ENCODE measurements at regions not wholly inside any gene's neighbourhood (a gene's known extent, or its start where the extent isn't known, plus 50 kb on each side); places are given as distances from the start of the nearest gene placed in this dataset.

DNA sequence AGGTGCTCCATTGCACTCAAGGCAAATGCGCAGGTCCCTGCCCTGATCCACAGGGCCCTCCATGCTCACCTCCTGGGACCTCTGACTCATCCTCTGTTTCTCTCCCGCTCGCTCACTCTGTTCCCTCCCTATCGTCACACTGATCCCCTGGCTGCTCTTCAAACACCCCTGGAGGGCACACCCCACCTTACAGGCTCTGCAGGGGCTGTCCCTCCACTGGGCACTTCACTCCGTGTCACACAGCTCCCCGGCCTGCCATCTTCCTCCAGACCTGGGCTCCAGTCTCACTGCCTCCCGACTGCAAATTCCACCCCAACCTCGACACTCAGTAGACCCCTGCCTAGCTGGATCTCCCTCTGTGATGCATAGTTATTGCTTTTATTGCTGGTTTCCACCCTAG, 91.5 kb upstream of the PRDM11 start:
- H3K27me3 ChIP-seq (ENCODE audit: control insufficient read depth, insufficient read depth, low read length) = peaks cover 4% of the 10 kb centered on the region
- H3K36me3 ChIP-seq (ENCODE audit: control insufficient read depth, insufficient read depth, low read length) = no peaks in the 10 kb centered on the region
- H3K4me3 ChIP-seq (ENCODE audit: low read length) = no peak overlapping the region
- no peaks in the 10 kb centered on the region for H3K9me3 ChIP-seq (ENCODE audit: control insufficient read depth, low read length)
- H3K9ac ChIP-seq (ENCODE audit: low read length) = no peak overlapping the region
- no peaks in the 10 kb centered on the region for H3K4me1 ChIP-seq (ENCODE audit: control insufficient read depth, insufficient read depth, low read length)

- H3K9ac ChIP-seq (ENCODE audit: low read length) = no peak overlapping the region
- H3K4me1 ChIP-seq (ENCODE audit: control insufficient read depth, insufficient read depth, low read length) = no peaks in the 10 kb centered on the region
- no peaks in the 10 kb centered on the region for H3K36me3 ChIP-seq (ENCODE audit: control insufficient read depth, insufficient read depth, low read length)
- H3K27me3 ChIP-seq (ENCODE audit: control insufficient read depth, insufficient read depth, low read length) = peaks cover 4% of the 10 kb centered on the region
- H3K9me3 ChIP-seq (ENCODE audit: control insufficient read depth, low read length) = no peaks in the 10 kb centered on the region
- H3K4me3 ChIP-seq (ENCODE audit: low read length) = no peak overlapping the region
Observed at GRCh38 chr11:45056529-45056928, 89.9 kb upstream of the PRDM11 start.

GRCh38 chr11:45057938-45058646, 88.3 kb upstream of the PRDM11 start:
- no peak overlapping the region for H3K4me3 ChIP-seq (ENCODE audit: low read length)
- no peaks in the 10 kb centered on the region for H3K9me3 ChIP-seq (ENCODE audit: control insufficient read depth, low read length)
- no peaks in the 10 kb centered on the region for H3K4me1 ChIP-seq (ENCODE audit: control insufficient read depth, insufficient read depth, low read length)
- H3K9ac ChIP-seq (ENCODE audit: low read length) = no peak overlapping the region
- no peaks in the 10 kb centered on the region for H3K36me3 ChIP-seq (ENCODE audit: control insufficient read depth, insufficient read depth, low read length)
- peaks cover 4% of the 10 kb centered on the region for H3K27me3 ChIP-seq (ENCODE audit: control insufficient read depth, insufficient read depth, low read length)

DNA sequence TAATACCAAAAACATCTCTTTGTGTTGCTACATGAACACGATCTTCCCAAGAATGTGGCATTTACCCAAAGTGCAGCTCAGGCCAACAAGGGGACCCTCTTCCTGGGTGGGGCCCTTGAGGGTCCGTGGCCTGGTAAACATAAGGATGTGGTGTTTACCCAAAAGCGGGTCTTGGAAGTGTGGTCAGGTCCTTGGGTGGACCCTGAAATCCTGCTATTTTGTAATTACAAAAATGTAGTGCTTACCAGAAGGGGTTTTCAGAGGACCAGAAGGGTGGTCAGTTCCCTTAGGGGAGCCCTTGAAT, 87.8 kb upstream of the PRDM11 start:
- Histone ChIP-seq H3K36me3 (ENCODE audit: control insufficient read depth, insufficient read depth, low read length) (no peaks in the 10 kb centered on the region), H3K9me3 (ENCODE audit: control insufficient read depth, low read length) (no peaks in the 10 kb centered on the region), H3K4me1 (ENCODE audit: control insufficient read depth, insufficient read depth, low read length) (no peaks in the 10 kb centered on the region), H3K9ac (ENCODE audit: low read length) (no peak overlapping the region), H3K4me3 (ENCODE audit: low read length) (no peak overlapping the region), H3K27me3 (ENCODE audit: control insufficient read depth, insufficient read depth, low read length) (peaks cover 4% of the 10 kb centered on the region)

GRCh38 chr11:45060707-45061106, 85.7 kb upstream of the PRDM11 start:
- Histone ChIP-seq H3K36me3 (ENCODE audit: control insufficient read depth, insufficient read depth, low read length) (no peaks in the 10 kb centered on the region), H3K27me3 (ENCODE audit: control insufficient read depth, insufficient read depth, low read length) (no peaks in the 10 kb centered on the region), H3K4me1 (ENCODE audit: control insufficient read depth, insufficient read depth, low read length) (no peaks in the 10 kb centered on the region), H3K9me3 (ENCODE audit: control insufficient read depth, low read length) (no peaks in the 10 kb centered on the region), H3K9ac (ENCODE audit: low read length) (no peak overlapping the region), H3K4me3 (ENCODE audit: low read length) (no peak overlapping the region)

- Histone ChIP-seq H3K9ac (ENCODE audit: low read length) (no peak overlapping the region), H3K4me3 (ENCODE audit: low read length) (no peak overlapping the region), H3K27me3 (ENCODE audit: control insufficient read depth, insufficient read depth, low read length) (no peaks in the 10 kb centered on the region), H3K9me3 (ENCODE audit: control insufficient read depth, low read length) (no peaks in the 10 kb centered on the region), H3K36me3 (ENCODE audit: control insufficient read depth, insufficient read depth, low read length) (no peaks in the 10 kb centered on the region), H3K4me1 (ENCODE audit: control insufficient read depth, insufficient read depth, low read length) (no peaks in the 10 kb centered on the region)
Observed at GRCh38 chr11:45061641-45062040, 84.8 kb upstream of the PRDM11 start.

DNA sequence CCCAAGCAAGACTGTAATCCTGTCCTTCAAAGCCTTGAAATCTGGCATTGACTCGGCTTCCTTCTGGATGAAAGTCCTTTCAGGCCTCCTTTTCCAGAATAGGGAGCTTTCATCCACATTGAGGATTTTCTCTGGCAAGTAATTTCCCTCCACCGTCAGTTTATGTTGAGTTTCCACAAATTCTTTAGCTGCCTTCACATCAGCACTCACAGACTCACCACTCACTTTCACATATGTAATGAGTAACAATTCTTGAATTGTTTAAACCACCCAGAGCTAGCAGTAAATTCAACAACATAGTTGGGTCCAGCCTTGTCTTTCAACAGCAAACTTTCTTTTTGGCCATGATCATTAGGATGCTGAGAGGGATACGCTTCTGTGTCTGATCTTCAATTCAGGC, 84.3 kb upstream of the PRDM11 start:
- H3K36me3 ChIP-seq (ENCODE audit: control insufficient read depth, insufficient read depth, low read length) = no peaks in the 10 kb centered on the region
- H3K27me3 ChIP-seq (ENCODE audit: control insufficient read depth, insufficient read depth, low read length) = no peaks in the 10 kb centered on the region
- H3K4me1 ChIP-seq (ENCODE audit: control insufficient read depth, insufficient read depth, low read length) = no peaks in the 10 kb centered on the region
- no peaks in the 10 kb centered on the region for H3K9me3 ChIP-seq (ENCODE audit: control insufficient read depth, low read length)
- H3K9ac ChIP-seq (ENCODE audit: low read length) = no peak overlapping the region
- H3K4me3 ChIP-seq (ENCODE audit: low read length) = no peak overlapping the region

DNA sequence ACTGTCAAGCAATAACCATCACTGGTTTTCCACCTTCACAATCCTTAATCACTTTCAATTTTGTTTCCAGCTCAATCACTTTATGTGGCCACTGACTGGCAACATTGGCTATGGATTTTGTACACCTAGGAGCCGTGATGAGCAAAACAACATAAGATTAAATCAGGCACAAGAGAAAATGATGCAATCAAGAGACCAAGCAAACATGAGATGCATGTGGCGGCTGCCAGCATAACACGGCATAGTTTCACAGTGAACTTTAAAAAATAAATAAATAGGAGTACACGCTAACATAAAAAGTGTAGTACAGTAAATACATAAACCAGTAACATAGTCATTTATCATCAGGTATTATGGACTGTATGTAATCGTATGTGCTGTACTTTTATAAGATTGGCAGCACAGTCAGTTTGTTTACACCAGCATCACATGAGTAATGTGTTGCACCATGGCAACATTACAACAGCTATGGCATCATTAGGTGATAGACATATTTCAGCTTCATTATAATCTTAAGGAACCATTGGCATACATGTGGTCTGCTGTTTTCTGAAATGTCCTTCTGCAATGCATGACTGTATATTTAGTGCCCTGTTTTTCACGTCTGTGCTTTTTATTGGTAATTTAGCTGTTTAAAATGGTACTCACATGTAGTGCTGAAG, 83.3 kb upstream of the PRDM11 start:
- H3K9ac ChIP-seq (ENCODE audit: low read length) = no peak overlapping the region
- H3K27me3 ChIP-seq (ENCODE audit: control insufficient read depth, insufficient read depth, low read length) = no peaks in the 10 kb centered on the region
- no peaks in the 10 kb centered on the region for H3K9me3 ChIP-seq (ENCODE audit: control insufficient read depth, low read length)
- H3K4me1 ChIP-seq (ENCODE audit: control insufficient read depth, insufficient read depth, low read length) = no peaks in the 10 kb centered on the region
- no peaks in the 10 kb centered on the region for H3K36me3 ChIP-seq (ENCODE audit: control insufficient read depth, insufficient read depth, low read length)
- no peak overlapping the region for H3K4me3 ChIP-seq (ENCODE audit: low read length)

DNA sequence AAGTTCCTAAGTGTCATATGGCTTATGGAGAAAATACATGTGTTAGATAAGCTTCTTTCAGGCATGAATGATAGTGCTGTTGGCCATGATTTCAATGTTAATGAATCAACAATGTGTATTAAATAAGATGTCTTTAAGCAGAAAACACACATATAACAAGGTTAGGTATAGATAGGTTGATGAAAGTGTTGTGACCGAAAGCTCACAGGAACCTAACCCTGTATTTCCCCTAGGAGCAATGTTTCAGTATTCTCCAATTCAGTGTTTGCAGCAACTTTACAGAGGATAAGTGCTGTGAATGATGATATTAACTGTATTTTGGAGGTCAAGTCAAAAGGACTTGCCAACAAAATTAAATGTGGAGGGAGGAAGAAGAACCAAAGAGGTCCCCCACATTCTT, 82.8 kb upstream of the PRDM11 start:
- no peak overlapping the region for H3K4me3 ChIP-seq (ENCODE audit: low read length)

DNA sequence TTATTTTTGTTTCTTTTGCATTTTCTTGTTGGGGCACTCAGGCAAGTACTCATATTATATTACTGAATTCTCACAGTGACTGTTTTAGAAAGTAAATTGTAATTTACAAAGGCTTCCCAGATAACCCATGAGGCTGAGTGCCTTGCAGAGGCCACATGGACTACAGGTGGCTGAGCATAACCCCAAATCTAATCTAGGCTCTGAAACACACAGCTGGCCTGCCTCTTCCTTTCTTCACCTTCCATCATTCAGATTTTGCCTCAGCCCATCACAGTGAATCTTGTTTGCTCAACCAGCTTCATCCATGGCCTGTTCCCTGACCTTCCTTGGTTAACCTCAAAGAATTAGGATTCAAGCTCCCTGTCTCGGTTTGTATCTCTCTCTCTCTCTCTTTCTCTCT, 78.5 kb upstream of the PRDM11 start:
- no peaks in the 10 kb centered on the region for H3K9me3 ChIP-seq (ENCODE audit: control insufficient read depth, low read length)
- H3K27me3 ChIP-seq (ENCODE audit: control insufficient read depth, insufficient read depth, low read length) = no peaks in the 10 kb centered on the region
- no peak overlapping the region for H3K4me3 ChIP-seq (ENCODE audit: low read length)
- no peak overlapping the region for H3K9ac ChIP-seq (ENCODE audit: low read length)
- H3K4me1 ChIP-seq (ENCODE audit: control insufficient read depth, insufficient read depth, low read length) = no peaks in the 10 kb centered on the region
- H3K36me3 ChIP-seq (ENCODE audit: control insufficient read depth, insufficient read depth, low read length) = no peaks in the 10 kb centered on the region

More for the DNA sequence above, 82.8 kb upstream of the PRDM11 start:
- Histone ChIP-seq H3K4me1 (ENCODE audit: control insufficient read depth, insufficient read depth, low read length) (no peaks in the 10 kb centered on the region), H3K27me3 (ENCODE audit: control insufficient read depth, insufficient read depth, low read length) (no peaks in the 10 kb centered on the region), H3K36me3 (ENCODE audit: control insufficient read depth, insufficient read depth, low read length) (no peaks in the 10 kb centered on the region), H3K9ac (ENCODE audit: low read length) (no peak overlapping the region), H3K9me3 (ENCODE audit: control insufficient read depth, low read length) (no peaks in the 10 kb centered on the region)

- H3K27me3 ChIP-seq (ENCODE audit: control insufficient read depth, insufficient read depth, low read length) = no peaks in the 10 kb centered on the region
- no peaks in the 10 kb centered on the region for H3K9me3 ChIP-seq (ENCODE audit: control insufficient read depth, low read length)
- H3K4me3 ChIP-seq (ENCODE audit: low read length) = no peak overlapping the region
- no peak overlapping the region for H3K9ac ChIP-seq (ENCODE audit: low read length)
- no peaks in the 10 kb centered on the region for H3K4me1 ChIP-seq (ENCODE audit: control insufficient read depth, insufficient read depth, low read length)
- no peaks in the 10 kb centered on the region for H3K36me3 ChIP-seq (ENCODE audit: control insufficient read depth, insufficient read depth, low read length)
Observed at GRCh38 chr11:45071232-45071631, 75.2 kb upstream of the PRDM11 start.

GRCh38 chr11:45073685-45074141, 72.7 kb upstream of the PRDM11 start:
- no peak overlapping the region for H3K4me3 ChIP-seq (ENCODE audit: low read length)
- no peaks in the 10 kb centered on the region for H3K27me3 ChIP-seq (ENCODE audit: control insufficient read depth, insufficient read depth, low read length)
- H3K36me3 ChIP-seq (ENCODE audit: control insufficient read depth, insufficient read depth, low read length) = no peaks in the 10 kb centered on the region
- no peaks in the 10 kb centered on the region for H3K9me3 ChIP-seq (ENCODE audit: control insufficient read depth, low read length)
- H3K9ac ChIP-seq (ENCODE audit: low read length) = no peak overlapping the region
- H3K4me1 ChIP-seq (ENCODE audit: control insufficient read depth, insufficient read depth, low read length) = no peaks in the 10 kb centered on the region
